Omental fat pad (tissue), 3 donors: ENCODE measurements at regions not wholly inside any gene's neighbourhood (a gene's known extent, or its start where the extent isn't known, plus 50 kb on each side); places are given as distances from the start of the nearest gene placed in this dataset.
"Not testable (repeated sequence)": the region's sequence is repeated elsewhere in the genome, so short reads cannot be mapped to it uniquely, and the experiment has no call there.

Source experiments
- ATAC-seq: fragments of 150-250 bp; one replicate; pipeline ENCODE4 v1.9.1; 2016; ENCODE audit warnings: mild to moderate bottlenecking, moderate library complexity; ENCODE audit not compliant: low FRiP score
- DNase-seq: peaks from one replicate; pipeline ENCODE4 v3.0.0-alpha.2; 2019; ENCODE audit warnings: low spot score
- TF ChIP-seq, protein P1 (sequence below), 3 donors: fragments of 450-650 bp; IDR thresholded peaks; one replicate each; pipeline ENCODE4 v1.5.1; 2016 to 2017; ENCODE audit warnings: antibody characterized with exemption in 3 of 3, mild to moderate bottlenecking in 3 of 3, moderate library complexity in 2 of 3

DNA sequence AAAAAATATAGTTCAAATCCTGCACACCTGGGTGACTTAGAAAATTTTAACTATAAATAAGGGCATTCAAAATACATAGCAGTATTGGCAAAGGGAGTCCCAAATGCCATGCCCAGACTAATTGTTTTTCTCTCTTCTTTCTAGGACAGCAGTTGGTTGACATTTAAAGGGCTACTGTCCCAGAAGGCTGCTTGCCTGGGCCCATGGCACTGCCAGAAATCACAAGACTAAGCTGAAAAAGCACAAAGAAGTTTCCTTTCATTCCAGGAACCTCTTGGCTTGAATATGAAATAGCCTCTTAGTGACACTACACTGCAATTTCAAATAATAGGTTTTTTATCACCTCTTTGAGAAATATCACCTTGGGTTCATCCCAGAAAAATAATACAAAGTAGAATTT lies 388.9 kb upstream of the TRPC7 start:
- TF ChIP-seq, protein P1, sequence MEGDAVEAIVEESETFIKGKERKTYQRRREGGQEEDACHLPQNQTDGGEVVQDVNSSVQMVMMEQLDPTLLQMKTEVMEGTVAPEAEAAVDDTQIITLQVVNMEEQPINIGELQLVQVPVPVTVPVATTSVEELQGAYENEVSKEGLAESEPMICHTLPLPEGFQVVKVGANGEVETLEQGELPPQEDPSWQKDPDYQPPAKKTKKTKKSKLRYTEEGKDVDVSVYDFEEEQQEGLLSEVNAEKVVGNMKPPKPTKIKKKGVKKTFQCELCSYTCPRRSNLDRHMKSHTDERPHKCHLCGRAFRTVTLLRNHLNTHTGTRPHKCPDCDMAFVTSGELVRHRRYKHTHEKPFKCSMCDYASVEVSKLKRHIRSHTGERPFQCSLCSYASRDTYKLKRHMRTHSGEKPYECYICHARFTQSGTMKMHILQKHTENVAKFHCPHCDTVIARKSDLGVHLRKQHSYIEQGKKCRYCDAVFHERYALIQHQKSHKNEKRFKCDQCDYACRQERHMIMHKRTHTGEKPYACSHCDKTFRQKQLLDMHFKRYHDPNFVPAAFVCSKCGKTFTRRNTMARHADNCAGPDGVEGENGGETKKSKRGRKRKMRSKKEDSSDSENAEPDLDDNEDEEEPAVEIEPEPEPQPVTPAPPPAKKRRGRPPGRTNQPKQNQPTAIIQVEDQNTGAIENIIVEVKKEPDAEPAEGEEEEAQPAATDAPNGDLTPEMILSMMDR (IDR thresholded peaks at IDR 0.05) = no peak
- DNase-seq = no peak
- no peak for ATAC-seq

DNA sequence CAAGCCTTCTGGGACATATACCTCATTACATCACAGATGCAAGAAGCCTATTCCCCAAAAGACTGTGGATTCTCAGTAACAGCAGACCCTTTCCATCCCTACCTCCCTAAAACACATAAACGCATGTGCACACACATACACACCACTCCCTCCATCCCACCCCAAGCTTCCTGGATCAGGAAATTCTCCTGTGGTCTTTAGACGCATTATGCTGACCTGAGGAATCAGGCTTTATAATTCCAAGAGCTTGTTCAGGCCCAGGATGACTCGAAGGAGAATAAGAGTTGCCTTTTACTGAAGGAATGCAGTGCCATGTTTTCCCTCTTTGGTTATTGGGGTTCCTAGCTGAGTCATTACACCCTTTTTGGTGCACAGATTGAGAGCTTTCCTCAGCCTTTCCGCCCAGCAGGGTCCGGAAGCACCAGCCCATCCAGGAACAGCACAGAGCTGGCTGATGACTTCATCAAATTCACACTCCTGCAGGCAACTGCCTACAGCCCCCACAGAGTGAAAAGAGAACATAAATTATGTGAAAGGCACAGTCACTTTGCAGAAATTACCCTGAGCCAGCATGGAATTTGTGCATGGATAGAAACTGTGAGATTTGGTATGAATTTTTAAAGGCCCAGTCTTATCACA lies 385.0 kb upstream of the TRPC7 start:
- TF ChIP-seq, protein P1 (IDR thresholded peaks at IDR 0.05) = no peak
- DNase-seq (no peak), ATAC-seq (no peak)

DNA sequence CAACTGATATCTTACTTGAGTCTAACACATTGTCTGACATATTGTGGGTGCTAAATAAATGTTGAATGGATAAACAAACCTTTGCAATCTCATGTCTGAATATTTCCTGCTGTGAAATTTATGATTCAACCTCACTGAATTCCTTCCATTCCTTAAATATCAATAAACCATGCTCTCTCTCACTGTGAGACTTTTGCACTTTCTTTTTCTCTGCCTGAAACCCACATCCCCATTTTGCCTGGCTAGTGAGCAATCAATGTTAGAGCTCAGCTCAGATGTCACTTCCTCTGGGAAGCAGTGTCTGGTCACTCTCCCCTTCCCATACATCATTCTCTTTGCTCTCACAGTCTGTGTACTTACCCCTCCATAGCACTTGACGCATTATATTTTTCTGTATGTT lies 383.7 kb upstream of the TRPC7 start:
- ATAC-seq (no peak), DNase-seq (no peak)

DNA sequence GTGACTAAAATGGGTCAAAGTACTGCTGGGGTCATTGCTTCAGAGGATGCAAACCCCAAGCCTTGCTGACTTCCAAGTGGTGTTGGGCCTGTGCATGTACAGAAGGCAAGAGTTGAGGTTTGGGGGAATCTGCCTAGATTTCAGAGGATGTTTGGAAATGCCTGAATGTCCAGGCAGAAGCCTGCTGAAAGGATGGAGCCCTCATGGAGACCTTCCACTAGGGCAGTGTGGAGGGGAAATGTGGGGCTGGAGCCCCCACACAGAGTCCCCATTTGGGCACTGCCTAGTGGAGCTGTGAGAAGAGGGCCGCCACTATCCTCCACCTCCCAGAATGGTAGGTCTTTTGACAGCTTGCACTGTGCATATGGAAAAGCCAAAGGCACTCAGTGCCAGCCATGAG lies 377.7 kb upstream of the TRPC7 start:
- DNase-seq = no peak
- no peak for ATAC-seq
- TF ChIP-seq, protein P1 (IDR thresholded peaks at IDR 0.05) = no peak

More for the DNA sequence above, 383.7 kb upstream of the TRPC7 start:
- TF ChIP-seq, protein P1 (IDR thresholded peaks at IDR 0.05) = no peak

DNA sequence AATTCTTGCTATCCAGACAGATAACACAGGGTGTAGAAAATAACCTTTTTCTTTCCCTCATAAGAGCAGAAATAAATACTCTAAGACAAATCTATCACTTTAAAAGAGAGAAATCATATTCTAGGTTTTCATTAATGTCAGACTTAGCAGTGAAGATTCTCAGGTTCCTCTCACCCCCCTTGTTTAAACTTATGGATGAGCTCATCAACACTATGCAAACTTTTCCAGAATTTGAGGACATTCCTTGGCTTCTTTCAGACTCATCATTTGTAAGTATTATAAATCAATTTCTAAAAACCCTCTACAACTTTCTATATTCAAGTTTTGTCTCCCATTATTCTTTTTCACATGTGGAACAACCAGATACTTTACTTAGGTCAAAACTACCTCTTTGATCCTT lies 374.9 kb upstream of the TRPC7 start:
- TF ChIP-seq, protein P1 (IDR thresholded peaks at IDR 0.05) = no peak
- DNase-seq (no peak), ATAC-seq (no peak)

DNA sequence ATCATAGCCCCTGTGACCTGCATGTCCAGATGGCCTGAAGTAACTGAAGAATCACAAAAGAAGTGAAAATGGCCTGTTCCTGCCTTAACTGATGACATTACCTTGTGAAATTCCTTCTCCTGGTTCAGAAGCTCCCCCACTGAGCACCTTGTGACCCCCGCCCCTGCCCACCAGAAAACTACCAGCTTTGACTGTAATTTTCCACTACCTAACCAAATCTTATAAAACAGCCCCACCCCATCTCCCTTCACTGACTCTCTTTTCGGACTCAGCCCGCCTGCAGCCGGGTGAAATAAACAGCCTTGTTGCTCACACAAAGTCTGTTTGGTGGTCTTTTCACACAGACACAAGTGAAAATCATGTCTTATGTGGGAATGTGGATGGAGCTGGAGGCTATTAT lies 373.9 kb upstream of the TRPC7 start:
- not testable (repeated sequence) for ATAC-seq, DNase-seq

DNA sequence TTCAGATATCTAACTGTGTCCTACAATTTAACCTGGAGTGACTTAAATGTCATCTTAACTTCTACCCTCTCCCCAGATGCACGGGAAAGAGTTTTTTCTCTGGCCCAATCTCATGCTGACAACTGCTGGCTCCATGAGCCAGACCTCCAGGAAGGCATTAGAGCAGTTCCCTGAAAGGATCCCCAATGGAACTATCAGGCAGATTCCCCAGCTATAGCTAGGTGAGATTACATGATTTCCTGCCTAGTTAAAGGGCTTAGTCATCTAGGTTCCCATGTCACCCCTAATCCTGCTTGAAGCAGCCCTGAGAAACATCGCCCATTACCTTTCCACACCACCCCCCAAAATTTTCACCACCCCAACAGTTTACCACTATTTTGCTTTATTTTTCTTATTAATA lies 373.5 kb upstream of the TRPC7 start:
- ATAC-seq = no peak
- DNase-seq = no peak
- TF ChIP-seq, protein P1 (IDR thresholded peaks at IDR 0.05) = no peak
